HepG2 (cell line): ENCODE measurements at regions not wholly inside any gene's neighbourhood (a gene's known extent, or its start where the extent isn't known, plus 50 kb on each side); places are given as distances from the start of the nearest gene placed in this dataset.

Experiments
- ATAC-seq: fragments of 200-7000 bp; cut with Tn5 transposase; 3 replicates; pipeline ENCODE4 v1.9.1; 2020; ENCODE audit warnings: mild to moderate bottlenecking, moderate library complexity
- BruUV-seq: library from RNA; stranded (reverse); fragments of 400-500 nt; replicated peaks from 2 replicates; lab custom pipeline; 2021; lab: Mats Ljungman, UMichigan
- CTCF ChIA-PET: fragments of 300-600 bp; formaldehyde crosslinking; extraction: SDS; loops from one replicate; lab custom pipeline; 2021; ENCODE audit warnings: low total read pairs, inconsistent platforms, low intra/inter-chr PET ratio; lab: Yijun Ruan, JAX
- POLR2A ChIA-PET: fragments of 350-600 bp; sonication (Branson Sonifier 250); formaldehyde crosslinking; loops from one replicate; lab custom pipeline; 2020; ENCODE audit warnings: antibody characterized with exemption, inconsistent platforms; lab: Yijun Ruan, JAX
- DNase-seq: peaks from one replicate; pipeline ENCODE4 v3.0.0-alpha.2; 2015; ENCODE audit warnings: low spot score
- FAIRE-seq: peaks from 3 replicates; lab custom pipeline; 2011; peaks lifted over from hg19 to GRCh38; lab: Jason Lieb, UNC
- H2AFZ ChIP-seq: one replicate; pipeline ENCODE4 v1.6.1; 2011; ENCODE audit warnings: low read length, inconsistent platforms
- H3K27ac ChIP-seq: fragments of 300-600 bp; 3 replicates; pipeline ENCODE4 v1.8.0; 2011; ENCODE audit warnings: mixed run types, mild to moderate bottlenecking, mixed read lengths, low read length, inconsistent platforms; ENCODE audit not compliant: insufficient read depth; ENCODE audit errors: extremely low read length
- H3K27me3 ChIP-seq, 2 experiments: fragments of 200-600 bp in 1 of 2; 2 replicates in 1 of 2; 3 replicates in 1 of 2; pipeline versions ENCODE4 v1.6.0 to v1.8.0; 2011; ENCODE audit warnings: low read length in 2 of 2, mild to moderate bottlenecking in 2 of 2, moderate library complexity in 2 of 2, inconsistent platforms in 1 of 2; ENCODE audit not compliant: insufficient read depth in 2 of 2, control insufficient read depth in 1 of 2
- H3K36me3 ChIP-seq, 2 experiments: fragments of 200-600 bp in 1 of 2; replicated peaks in 1 of 2; 2 replicates in 1 of 2; 3 replicates in 1 of 2; pipeline versions ENCODE4 v1.5.1 to v1.8.0; 2011; ENCODE audit warnings: low read length in 2 of 2, inconsistent platforms in 1 of 2; ENCODE audit not compliant: insufficient read depth in 2 of 2, control insufficient read depth in 1 of 2
- H3K4me1 ChIP-seq: 2 replicates; pipeline ENCODE4 v1.5.1; 2012; ENCODE audit warnings: low read length, inconsistent platforms; ENCODE audit not compliant: insufficient read depth
- H3K4me2 ChIP-seq: 2 replicates; pipeline ENCODE4 v1.6.0; 2011; ENCODE audit warnings: low read depth, low read length, inconsistent platforms
- H3K4me3 ChIP-seq, 3 experiments: fragments of 200-600 bp in 1 of 3; sonication (generic), shearing (Covaris generic) in 1 of 3; replicated peaks in 1 of 3; 2 replicates each; pipeline ENCODE4 v1.5.1; 2011 to 2016; ENCODE audit warnings: low read length in 3 of 3, inconsistent platforms in 2 of 3, low read depth in 2 of 3, mild to moderate bottlenecking in 2 of 3, control low read depth in 1 of 3, mixed read lengths in 1 of 3; ENCODE audit not compliant: insufficient read depth in 1 of 3
- H3K79me2 ChIP-seq: one replicate; pipeline ENCODE4 v1.6.1; 2011; ENCODE audit warnings: low read length, inconsistent platforms; ENCODE audit not compliant: insufficient read depth
- H3K9ac ChIP-seq: 2 replicates; pipeline ENCODE4 v1.6.0; 2011; ENCODE audit warnings: mild to moderate bottlenecking, low read depth, low read length, inconsistent platforms; ENCODE audit not compliant: insufficient read depth
- H3K9me3 ChIP-seq: 2 replicates; pipeline ENCODE4 v1.5.1; 2012; ENCODE audit warnings: mild to moderate bottlenecking, low read length
- H4K20me1 ChIP-seq: 2 replicates; pipeline ENCODE4 v1.6.0; 2011; ENCODE audit warnings: inconsistent platforms, mild to moderate bottlenecking, low read length, moderate library complexity; ENCODE audit not compliant: insufficient read depth
- ARHGAP35 ChIP-seq: sonication (generic); formaldehyde crosslinking; IDR thresholded peaks from 2 replicates; pipeline ENCODE4 v1.9.0; 2022; ENCODE audit warnings: mild to moderate bottlenecking, inconsistent platforms, moderate library complexity, missing genetic modification reagents, borderline replicate concordance
- CAMTA2 ChIP-seq: sonication (generic); formaldehyde crosslinking; IDR thresholded peaks from 2 replicates; pipeline ENCODE4 v1.4.0; 2020; ENCODE audit warnings: mild to moderate bottlenecking, missing genetic modification reagents, borderline replicate concordance
- IKZF1 ChIP-seq: fragments of 450-650 bp; IDR thresholded peaks from 2 replicates; pipeline ENCODE4 v1.7.1; 2016
- KLF9 ChIP-seq: IDR thresholded peaks from 2 replicates; pipeline ENCODE4 v1.6.1; 2016; ENCODE audit warnings: low read depth
- PITX1 ChIP-seq: sonication (generic); formaldehyde crosslinking; IDR thresholded peaks from 2 replicates; pipeline ENCODE4 v1.5.1; 2020; ENCODE audit warnings: mild to moderate bottlenecking, missing genetic modification reagents
- SAP130 ChIP-seq: IDR thresholded peaks from 2 replicates; pipeline ENCODE4 v1.6.1; 2016; ENCODE audit warnings: low read depth
- ZNF136 ChIP-seq: sonication (generic); formaldehyde crosslinking; IDR thresholded peaks from 2 replicates; pipeline ENCODE4 v1.8.1; 2022; ENCODE audit warnings: low read depth, mild to moderate bottlenecking, moderate library complexity, missing genetic modification reagents
- ZNF431 ChIP-seq: sonication (generic); formaldehyde crosslinking; IDR thresholded peaks from 2 replicates; pipeline ENCODE4 v1.9.0; 2022; ENCODE audit warnings: missing genetic modification reagents, low read depth, mild to moderate bottlenecking, borderline replicate concordance
- ZNF7 ChIP-seq: IDR thresholded peaks from 2 replicates; pipeline ENCODE4 v1.6.1; 2016; ENCODE audit warnings: missing biosample characterization, missing genetic modification reagents
- WGBS: methylation state at CpG from one replicate; pipeline ENCODE4 v1.1.6; 2017; ENCODE audit warnings: low lambda C conversion rate; 5-methylcytosine and 5-hydroxymethylcytosine counted together
- in situ Hi-C: cut with HindIII; loops from 2 replicates; pipeline ENCODE4 v1.10.0; 2017; ENCODE audit warnings: low pct_unique_long_range_greater_than_20kb; ENCODE audit not compliant: extremely low pct_ligation_motif_present
- intact Hi-C: fragments of 100-400 bp; cut with micrococcal nuclease; formaldehyde crosslinking; loops from one replicate; pipeline ENCODE4 v1.10.0; 2022; ENCODE audit not compliant: unreplicated experiment
- TF ChIP-seq, protein P1 (sequence below): sonication (generic); formaldehyde crosslinking; IDR thresholded peaks from 2 replicates; pipeline ENCODE4 v1.4.0; 2020; ENCODE audit warnings: mild to moderate bottlenecking, missing genetic modification reagents
- TF ChIP-seq, protein P2 (sequence below): fragments of 450-650 bp; IDR thresholded peaks from 2 replicates; pipeline ENCODE4 v1.6.1; 2016

DNA sequence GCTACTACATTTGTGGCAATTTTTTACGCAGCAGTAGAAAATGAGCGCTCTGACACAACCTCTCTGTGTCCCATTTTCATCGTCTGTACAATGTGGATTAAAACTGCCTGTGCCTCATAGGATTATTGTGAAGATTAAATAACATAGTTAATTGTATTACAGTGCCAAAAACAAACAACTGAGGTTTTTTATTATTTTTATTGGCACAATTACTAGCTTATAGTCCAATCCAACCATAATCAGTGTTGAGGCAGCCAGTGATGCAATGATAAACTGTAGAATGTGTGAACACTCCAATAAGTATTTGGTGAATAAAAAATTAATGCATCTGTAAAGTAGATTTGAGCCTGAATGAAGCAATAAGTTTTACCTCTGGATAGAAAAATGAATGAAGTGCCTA is 588.3 kb downstream of the DNAH5 start:
- H3K4me2 ChIP-seq = no peak overlapping the region
- intact Hi-C loops = no loop called here
- TF ChIP-seq ARHGAP35 (CRISPR knock-in tag) (no peak), SAP130 (CRISPR knock-in tag) (no peak), ZNF7 (CRISPR knock-in tag) (no peak), KLF9 (CRISPR knock-in tag) (no peak)
- TF ChIP-seq, protein P1, sequence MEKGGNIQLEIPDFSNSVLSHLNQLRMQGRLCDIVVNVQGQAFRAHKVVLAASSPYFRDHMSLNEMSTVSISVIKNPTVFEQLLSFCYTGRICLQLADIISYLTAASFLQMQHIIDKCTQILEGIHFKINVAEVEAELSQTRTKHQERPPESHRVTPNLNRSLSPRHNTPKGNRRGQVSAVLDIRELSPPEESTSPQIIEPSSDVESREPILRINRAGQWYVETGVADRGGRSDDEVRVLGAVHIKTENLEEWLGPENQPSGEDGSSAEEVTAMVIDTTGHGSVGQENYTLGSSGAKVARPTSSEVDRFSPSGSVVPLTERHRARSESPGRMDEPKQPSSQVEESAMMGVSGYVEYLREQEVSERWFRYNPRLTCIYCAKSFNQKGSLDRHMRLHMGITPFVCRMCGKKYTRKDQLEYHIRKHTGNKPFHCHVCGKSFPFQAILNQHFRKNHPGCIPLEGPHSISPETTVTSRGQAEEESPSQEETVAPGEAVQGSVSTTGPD (CRISPR knock-in tag) = no peak
- no peak for DNase-seq
- H3K36me3 ChIP-seq = no peaks in the 10 kb centered on the region
- no peak overlapping the region for H3K4me3 ChIP-seq
- H2AFZ ChIP-seq = no peak overlapping the region
- ChIA-PET CTCF (no interaction called here), POLR2A (no interaction called here)
- no peak overlapping the region for H3K27ac ChIP-seq
- H3K27me3 ChIP-seq = no peaks in the 10 kb centered on the region
- ATAC-seq = no peak
- no TSS peak for BruUV-seq
- 62% methylated on average over 3 of the region's 3 CpGs for WGBS
- H3K79me2 ChIP-seq = no peaks in the 10 kb centered on the region
- no peaks in the 10 kb centered on the region for H3K4me1 ChIP-seq
- FAIRE-seq = no peak
- peaks cover 95% of the 10 kb centered on the region for H3K9me3 ChIP-seq
- no peak overlapping the region for H3K9ac ChIP-seq
- no peaks in the 10 kb centered on the region for H4K20me1 ChIP-seq
- in situ Hi-C loops = no loop called here

DNA sequence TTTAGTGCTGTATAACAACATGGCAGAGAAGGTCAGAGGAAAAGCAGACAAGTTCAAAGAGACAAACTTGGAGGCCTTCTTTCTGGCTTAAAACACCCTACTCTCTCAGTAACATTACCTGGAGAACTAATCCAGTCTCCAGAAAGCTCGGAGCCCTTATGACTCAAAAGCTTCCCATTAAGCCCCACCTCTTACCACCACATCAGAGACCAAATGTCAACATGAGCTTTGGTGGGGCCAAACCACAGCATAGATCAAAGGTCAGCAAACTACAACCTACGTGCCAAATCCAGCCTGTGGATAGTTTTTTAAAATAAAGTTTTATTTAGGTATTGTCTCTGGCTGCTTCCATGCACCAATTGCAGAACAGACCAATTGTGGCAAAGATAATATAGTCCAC is 589.9 kb downstream of the DNAH5 start:
- TF ChIP-seq ZNF431 (CRISPR knock-in tag) (no peak), PITX1 (CRISPR knock-in tag) (no peak), IKZF1 (no peak), CAMTA2 (CRISPR knock-in tag) (no peak), ZNF136 (CRISPR knock-in tag) (no peak)
- TF ChIP-seq, protein P2, sequence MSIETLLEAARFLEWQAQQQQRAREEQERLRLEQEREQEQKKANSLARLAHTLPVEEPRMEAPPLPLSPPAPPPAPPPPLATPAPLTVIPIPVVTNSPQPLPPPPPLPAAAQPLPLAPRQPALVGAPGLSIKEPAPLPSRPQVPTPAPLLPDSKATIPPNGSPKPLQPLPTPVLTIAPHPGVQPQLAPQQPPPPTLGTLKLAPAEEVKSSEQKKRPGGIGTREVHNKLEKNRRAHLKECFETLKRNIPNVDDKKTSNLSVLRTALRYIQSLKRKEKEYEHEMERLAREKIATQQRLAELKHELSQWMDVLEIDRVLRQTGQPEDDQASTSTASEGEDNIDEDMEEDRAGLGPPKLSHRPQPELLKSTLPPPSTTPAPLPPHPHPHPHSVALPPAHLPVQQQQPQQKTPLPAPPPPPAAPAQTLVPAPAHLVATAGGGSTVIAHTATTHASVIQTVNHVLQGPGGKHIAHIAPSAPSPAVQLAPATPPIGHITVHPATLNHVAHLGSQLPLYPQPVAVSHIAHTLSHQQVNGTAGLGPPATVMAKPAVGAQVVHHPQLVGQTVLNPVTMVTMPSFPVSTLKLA = no peak
- DNase-seq (no peak), ATAC-seq (no peak), FAIRE-seq (no peak)
- H3K27ac ChIP-seq = no peak overlapping the region
- ChIA-PET POLR2A (no interaction called here), CTCF (no interaction called here)
- 0% methylated on average over 2 of the region's 2 CpGs for WGBS
- H3K9me3 ChIP-seq = peaks cover 95% of the 10 kb centered on the region
- no peaks in the 10 kb centered on the region for H3K4me1 ChIP-seq
- no peak overlapping the region for H2AFZ ChIP-seq
- H3K79me2 ChIP-seq = no peaks in the 10 kb centered on the region
- H3K27me3 ChIP-seq = no peaks in the 10 kb centered on the region
- H4K20me1 ChIP-seq = no peaks in the 10 kb centered on the region
- intact Hi-C loops (no loop called here), in situ Hi-C loops (no loop called here)
- no peak overlapping the region for H3K9ac ChIP-seq
- no peak overlapping the region for H3K4me3 ChIP-seq
- no peaks in the 10 kb centered on the region for H3K36me3 ChIP-seq
- H3K4me2 ChIP-seq = no peak overlapping the region
- no TSS peak for BruUV-seq
